Osteocyte (in vitro differentiated cells): ENCODE measurements at regions not wholly inside any gene's neighbourhood (a gene's known extent, or its start where the extent isn't known, plus 50 kb on each side); places are given as distances from the start of the nearest gene placed in this dataset.

ENCODE experiments used
- DNase-seq: peaks from one replicate; pipeline ENCODE4 v3.0.0; 2021; ENCODE audit warnings: mixed read lengths; ENCODE audit not compliant: unreplicated experiment; ENCODE audit errors: extremely low spot score
- H3K27ac Mint-ChIP-seq: one replicate; pipeline ENCODE4 v1.8.0; 2021; ENCODE audit warnings: mild to moderate bottlenecking, mixed read lengths; ENCODE audit not compliant: unreplicated experiment
- H3K27me3 Mint-ChIP-seq: one replicate; pipeline ENCODE4 v1.8.0; 2021; ENCODE audit warnings: mixed read lengths; ENCODE audit not compliant: unreplicated experiment
- H3K36me3 Mint-ChIP-seq: one replicate; pipeline ENCODE4 v1.8.0; 2021; ENCODE audit warnings: mixed read lengths; ENCODE audit not compliant: unreplicated experiment
- H3K4me1 Mint-ChIP-seq: one replicate; pipeline ENCODE4 v1.8.0; 2021; ENCODE audit warnings: mixed read lengths; ENCODE audit not compliant: unreplicated experiment
- H3K4me3 Mint-ChIP-seq: one replicate; pipeline ENCODE4 v1.8.0; 2021; ENCODE audit warnings: mild to moderate bottlenecking, moderate library complexity, mixed read lengths; ENCODE audit not compliant: unreplicated experiment
- H3K9me3 Mint-ChIP-seq: one replicate; pipeline ENCODE4 v1.8.0; 2021; ENCODE audit warnings: mixed read lengths; ENCODE audit not compliant: unreplicated experiment
- TF ChIP-seq, protein P1 (sequence below): fragments of 200-600 bp; sonication (generic); IDR thresholded peaks from 2 replicates; pipeline ENCODE4 v1.5.0; 2021; ENCODE audit warnings: antibody characterized with exemption, mild to moderate bottlenecking, moderate library complexity

DNA sequence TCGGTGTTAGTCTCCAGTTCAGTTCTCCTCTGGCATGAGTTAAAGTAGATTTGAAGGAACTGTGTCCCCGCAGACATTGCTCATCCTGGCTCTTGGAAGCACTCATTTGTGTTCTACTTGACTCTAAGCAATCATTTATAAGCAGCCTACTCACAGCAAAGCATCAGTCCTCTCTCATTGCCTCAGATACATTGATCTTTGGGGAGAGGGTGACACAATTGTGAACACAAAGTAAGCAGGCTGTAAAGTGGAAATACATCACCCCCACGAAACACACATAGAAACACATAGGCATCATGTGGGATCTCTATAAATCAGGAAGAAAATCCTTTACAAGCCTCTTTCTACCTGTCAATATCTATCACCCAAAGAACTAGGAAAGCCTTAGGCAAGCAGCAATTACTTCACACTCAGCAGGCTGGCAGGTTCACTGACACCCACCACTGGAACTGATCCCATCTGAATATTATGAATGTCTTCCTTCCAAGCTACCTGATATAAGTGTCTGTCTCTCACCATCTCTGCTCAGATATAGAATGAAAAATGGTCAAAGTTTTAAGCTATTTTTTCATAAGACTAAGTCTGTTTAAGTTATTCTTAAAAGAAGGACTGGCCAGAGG, 675.8 kb downstream of the HACE1 start:
- Mint-ChIP-seq H3K27ac (no peak overlapping the region), H3K36me3 (no peaks in the 10 kb centered on the region), H3K4me3 (no peak overlapping the region), H3K9me3 (no peaks in the 10 kb centered on the region), H3K27me3 (peaks cover 8% of the 10 kb centered on the region), H3K4me1 (peaks cover 3% of the 10 kb centered on the region)
- DNase-seq: no peak
- TF ChIP-seq, protein P1, sequence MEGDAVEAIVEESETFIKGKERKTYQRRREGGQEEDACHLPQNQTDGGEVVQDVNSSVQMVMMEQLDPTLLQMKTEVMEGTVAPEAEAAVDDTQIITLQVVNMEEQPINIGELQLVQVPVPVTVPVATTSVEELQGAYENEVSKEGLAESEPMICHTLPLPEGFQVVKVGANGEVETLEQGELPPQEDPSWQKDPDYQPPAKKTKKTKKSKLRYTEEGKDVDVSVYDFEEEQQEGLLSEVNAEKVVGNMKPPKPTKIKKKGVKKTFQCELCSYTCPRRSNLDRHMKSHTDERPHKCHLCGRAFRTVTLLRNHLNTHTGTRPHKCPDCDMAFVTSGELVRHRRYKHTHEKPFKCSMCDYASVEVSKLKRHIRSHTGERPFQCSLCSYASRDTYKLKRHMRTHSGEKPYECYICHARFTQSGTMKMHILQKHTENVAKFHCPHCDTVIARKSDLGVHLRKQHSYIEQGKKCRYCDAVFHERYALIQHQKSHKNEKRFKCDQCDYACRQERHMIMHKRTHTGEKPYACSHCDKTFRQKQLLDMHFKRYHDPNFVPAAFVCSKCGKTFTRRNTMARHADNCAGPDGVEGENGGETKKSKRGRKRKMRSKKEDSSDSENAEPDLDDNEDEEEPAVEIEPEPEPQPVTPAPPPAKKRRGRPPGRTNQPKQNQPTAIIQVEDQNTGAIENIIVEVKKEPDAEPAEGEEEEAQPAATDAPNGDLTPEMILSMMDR: no peak

DNA sequence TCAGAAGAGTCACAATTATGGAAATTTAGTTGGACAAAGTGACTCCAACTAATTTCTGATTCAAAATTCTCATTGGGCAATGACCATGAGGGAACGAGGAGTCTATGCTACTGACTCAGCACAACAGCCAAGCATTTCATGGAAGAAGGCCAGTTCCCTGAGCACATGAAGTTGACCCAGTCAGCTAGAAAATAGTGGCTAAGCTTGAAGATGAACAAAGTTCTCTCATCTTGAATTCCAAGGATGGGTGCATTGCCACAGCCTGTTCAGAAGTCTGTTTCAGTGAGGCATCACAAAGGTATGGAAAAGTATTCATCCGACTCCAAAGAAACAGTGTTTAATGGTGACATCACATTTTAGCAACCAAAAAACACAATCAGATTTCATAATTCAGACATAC, 676.9 kb downstream of the HACE1 start:
- DNase-seq: no peak
- Mint-ChIP-seq H3K27me3 (peaks cover 8% of the 10 kb centered on the region), H3K4me3 (no peak overlapping the region), H3K4me1 (peaks cover 3% of the 10 kb centered on the region), H3K36me3 (no peaks in the 10 kb centered on the region), H3K27ac (no peak overlapping the region), H3K9me3 (no peaks in the 10 kb centered on the region)
- TF ChIP-seq, protein P1: no peak

DNA sequence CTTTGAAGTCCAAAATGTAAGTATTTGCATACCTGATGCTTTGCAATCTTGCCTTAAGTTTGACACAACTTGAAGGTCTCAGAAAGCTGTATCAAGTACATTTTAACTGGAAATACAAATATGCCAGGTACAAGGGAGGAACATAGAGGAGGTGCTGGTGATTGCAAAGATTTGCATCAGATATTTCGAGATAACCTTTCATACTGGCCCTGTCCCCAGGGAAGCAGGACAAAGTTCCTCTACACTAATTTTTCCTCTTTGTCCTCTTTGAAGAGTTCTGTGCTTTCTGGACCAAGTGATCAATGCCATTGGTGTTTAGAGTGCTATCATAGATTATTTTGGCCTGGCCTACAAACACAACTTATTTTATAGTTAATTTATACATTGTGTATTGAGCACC, 686.1 kb downstream of the HACE1 start:
- Mint-ChIP-seq H3K4me3 (no peak overlapping the region), H3K27ac (no peak overlapping the region)

GRCh38 chr6:104170401-104170800, 689.3 kb downstream of the HACE1 start:
- H3K4me1 Mint-ChIP-seq: peaks cover 3% of the 10 kb centered on the region
- peaks cover 18% of the 10 kb centered on the region for H3K9me3 Mint-ChIP-seq
- DNase-seq: no peak
- peak overlapping the region; percentile 8 for H3K27ac Mint-ChIP-seq
- H3K4me3 Mint-ChIP-seq: no peak overlapping the region
- H3K36me3 Mint-ChIP-seq: no peaks in the 10 kb centered on the region
- H3K27me3 Mint-ChIP-seq: peaks cover 16% of the 10 kb centered on the region
- TF ChIP-seq, protein P1: no peak

More for the DNA sequence above, 686.1 kb downstream of the HACE1 start:
- no peaks in the 10 kb centered on the region for H3K9me3 Mint-ChIP-seq
- H3K36me3 Mint-ChIP-seq: no peaks in the 10 kb centered on the region
- peaks cover 16% of the 10 kb centered on the region for H3K27me3 Mint-ChIP-seq
- TF ChIP-seq, protein P1: no peak
- peaks cover 3% of the 10 kb centered on the region for H3K4me1 Mint-ChIP-seq
- no peak for DNase-seq

DNA sequence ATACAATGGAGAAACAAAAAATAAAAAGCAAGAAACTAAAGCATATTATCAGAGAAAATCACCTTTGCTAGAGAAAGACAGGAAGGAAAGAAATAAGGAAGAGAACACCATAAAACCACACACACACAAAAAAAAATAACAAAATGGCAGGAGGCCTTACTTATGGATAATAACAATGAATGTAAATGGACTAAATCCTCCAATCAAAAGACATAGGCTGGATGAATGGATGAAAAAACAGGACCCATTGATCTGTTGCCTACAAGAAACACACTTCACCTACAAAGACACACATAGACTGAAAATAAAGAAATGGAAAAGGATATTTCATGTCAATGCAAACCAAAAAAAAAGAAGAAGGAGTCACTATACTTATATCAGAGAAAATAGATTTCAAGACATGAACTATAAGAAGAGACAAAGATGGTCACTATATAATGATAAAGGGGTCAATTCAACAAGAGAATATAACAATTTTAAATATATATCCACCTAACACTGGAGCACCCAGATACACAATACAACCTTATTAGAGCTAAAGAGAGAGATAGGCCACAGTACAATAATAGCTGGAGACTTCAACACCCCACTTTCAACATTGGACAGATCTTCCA, 693.6 kb downstream of the HACE1 start:
- H3K4me1 Mint-ChIP-seq: no peaks in the 10 kb centered on the region
- H3K27me3 Mint-ChIP-seq: peaks cover 11% of the 10 kb centered on the region
- H3K36me3 Mint-ChIP-seq: no peaks in the 10 kb centered on the region
- TF ChIP-seq, protein P1: no peak
- no peak for DNase-seq
- peaks cover 26% of the 10 kb centered on the region for H3K9me3 Mint-ChIP-seq
- H3K27ac Mint-ChIP-seq: no peak overlapping the region
- H3K4me3 Mint-ChIP-seq: no peak overlapping the region
